ENCODE measurements at regions not wholly inside any gene's neighbourhood (a gene's known extent, or its start where the extent isn't known, plus 50 kb on each side); places are given as distances from the start of the nearest gene placed in this dataset.
"Not testable (repeated sequence)": the region's sequence is repeated elsewhere in the genome, so short reads cannot be mapped to it uniquely, and the experiment has no call there.

GRCh38 chr2:87452193-87452592 is 295.7 kb upstream of the PLGLB2 start:
- TF ChIP-seq RAD21 (conservative IDR thresholded peaks at IDR 0.05 in 1 of 2, IDR thresholded peaks at IDR 0.05 in 1 of 2); CTCF (IDR thresholded peaks at IDR 0.05); POLR2A (IDR thresholded peaks at IDR 0.05; ENCODE audit: low read length); PBX3 (IDR thresholded peaks at IDR 0.05); HOXA7 (CRISPR knock-in tag; IDR thresholded peaks at IDR 0.05); SREBF2 (IDR thresholded peaks at IDR 0.05); EHF (CRISPR knock-in tag; IDR thresholded peaks at IDR 0.05); RFX5 (IDR thresholded peaks at IDR 0.05); FOSL2 (IDR thresholded peaks at IDR 0.05); FOSL2 (CRISPR knock-in tag; IDR thresholded peaks at IDR 0.05); EHMT2 (IDR thresholded peaks at IDR 0.05; ENCODE audit: low read depth): not testable (repeated sequence)
